Liver (tissue), 8 donors: ENCODE measurements at regions not wholly inside any gene's neighbourhood (a gene's known extent, or its start where the extent isn't known, plus 50 kb on each side); places are given as distances from the start of the nearest gene placed in this dataset.

Experiments
- DNase-seq: peaks from one replicate; pipeline ENCODE4 v3.0.0-alpha.2; 2017; ENCODE audit warnings: low spot score
- H3K27ac ChIP-seq, 2 donors: one replicate each; pipeline ENCODE4 v1.7.0; 2013; ENCODE audit warnings: inconsistent platforms in 2 of 2, low read length in 2 of 2, control low read depth in 1 of 2, low read depth in 1 of 2, mild to moderate bottlenecking in 1 of 2
- H3K27me3 ChIP-seq, 4 donors: one replicate each; pipeline versions ENCODE4 v1.6.1 to v1.7.0; 2013; ENCODE audit warnings: low read length in 3 of 4, inconsistent platforms in 1 of 4, mild to moderate bottlenecking in 1 of 4, moderate library complexity in 1 of 4; ENCODE audit not compliant: control insufficient read depth in 4 of 4, insufficient read depth in 4 of 4
- H3K36me3 ChIP-seq, 4 donors: one replicate each; pipeline versions ENCODE4 v1.6.1 to v1.7.0; 2013; ENCODE audit warnings: low read length in 3 of 4, mild to moderate bottlenecking in 3 of 4, low read depth in 1 of 4, moderate library complexity in 1 of 4; ENCODE audit not compliant: control insufficient read depth in 4 of 4, insufficient read depth in 3 of 4
- H3K4me1 ChIP-seq, 4 donors: one replicate each; pipeline versions ENCODE4 v1.6.1 to v1.7.0; 2013; ENCODE audit warnings: low read length in 3 of 4, mild to moderate bottlenecking in 3 of 4, moderate library complexity in 1 of 4; ENCODE audit not compliant: control insufficient read depth in 4 of 4, insufficient read depth in 4 of 4
- H3K4me3 ChIP-seq, 3 donors: one replicate each; pipeline versions ENCODE4 v1.6.1 to v1.7.0; 2013; ENCODE audit warnings: low read length in 3 of 3, control low read depth in 1 of 3, low read depth in 1 of 3, mild to moderate bottlenecking in 1 of 3
- H3K9ac ChIP-seq, 2 donors: one replicate each; pipeline ENCODE4 v1.7.0; 2013; ENCODE audit warnings: low read length in 2 of 2, mild to moderate bottlenecking in 2 of 2, moderate library complexity in 2 of 2, control low read depth in 1 of 2, low read depth in 1 of 2
- H3K9me3 ChIP-seq, 4 donors: one replicate each; pipeline versions ENCODE4 v1.6.1 to v1.7.0; 2013; ENCODE audit warnings: low read length in 3 of 4; ENCODE audit not compliant: control insufficient read depth in 4 of 4
- ATF3 ChIP-seq: IDR thresholded peaks from 2 replicates; pipeline ENCODE4 v1.6.1; 2016; ENCODE audit warnings: antibody characterized with exemption
- FOXA1 ChIP-seq: IDR thresholded peaks from 2 replicates; pipeline ENCODE4 v1.6.1; 2016; ENCODE audit warnings: antibody characterized with exemption
- GABPA ChIP-seq, 2 donors: IDR thresholded peaks in 1 of 2; conservative IDR thresholded peaks in 1 of 2; 2 replicates each; pipeline ENCODE4 v1.6.1; 2016; ENCODE audit warnings: antibody characterized with exemption in 2 of 2, mild to moderate bottlenecking in 1 of 2, moderate library complexity in 1 of 2
- HNF4G ChIP-seq: IDR thresholded peaks from 2 replicates; pipeline ENCODE4 v1.6.1; 2016; ENCODE audit warnings: antibody characterized with exemption
- JUND ChIP-seq, 2 donors: IDR thresholded peaks; 2 replicates each; pipeline ENCODE4 v1.6.1; 2016; ENCODE audit warnings: antibody characterized with exemption in 2 of 2
- RAD21 ChIP-seq, 2 donors: IDR thresholded peaks; 2 replicates each; pipeline ENCODE4 v1.6.1; 2016; ENCODE audit warnings: antibody characterized with exemption in 2 of 2, mild to moderate bottlenecking in 2 of 2
- REST ChIP-seq: IDR thresholded peaks from 2 replicates; pipeline ENCODE4 v1.6.1; 2016; ENCODE audit warnings: antibody characterized with exemption, mild to moderate bottlenecking
- SP1 ChIP-seq: IDR thresholded peaks from 2 replicates; pipeline ENCODE4 v1.6.1; 2018; ENCODE audit warnings: antibody characterized with exemption, mild to moderate bottlenecking
- ZBTB33 ChIP-seq: IDR thresholded peaks from 2 replicates; pipeline ENCODE4 v1.6.1; 2016; ENCODE audit warnings: antibody characterized with exemption
- WGBS: extraction: QIAGEN DNeasy Blood & Tissue Kit; methylation state at CpG from one replicate; pipeline ENCODE4 v1.1.7; 2013; 5-methylcytosine and 5-hydroxymethylcytosine counted together
- TF ChIP-seq, protein P1 (sequence below): fragments of 150-350 bp; IDR thresholded peaks from 2 replicates; pipeline ENCODE4 v1.5.1; 2017; ENCODE audit warnings: improper control_type of control experiment, low read depth, low read length; ENCODE audit not compliant: missing input control
- TF ChIP-seq, protein P2 (sequence below): IDR thresholded peaks from 2 replicates; pipeline ENCODE4 v1.6.1; 2016; ENCODE audit warnings: antibody characterized with exemption
- donor health status: healthy.
- donor health status: healthy.
- donor health status: healthy.
- donor health status: healthy.
- donor health status: healthy.

DNA sequence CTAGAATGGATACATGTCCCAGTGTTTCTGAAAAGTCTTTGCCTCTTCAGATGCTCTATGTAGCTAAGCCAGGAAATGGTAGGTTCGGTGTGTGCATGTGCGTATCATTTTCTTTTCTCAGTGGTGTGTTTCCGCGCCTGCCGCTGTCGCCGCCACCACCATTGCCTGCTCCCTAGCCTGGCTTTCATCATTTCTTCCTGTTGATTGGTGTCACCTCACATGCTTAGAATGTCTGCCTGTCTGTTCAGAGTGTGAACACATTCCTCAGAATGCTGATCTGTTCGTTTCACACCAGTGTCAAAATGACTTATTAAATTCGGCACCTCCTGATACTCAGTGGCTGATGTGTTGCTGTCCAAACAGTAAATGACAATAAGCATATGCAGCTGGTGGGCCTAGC lies 255.2 kb upstream of the SPRED2 start (continued):
- TF ChIP-seq, protein P1, sequence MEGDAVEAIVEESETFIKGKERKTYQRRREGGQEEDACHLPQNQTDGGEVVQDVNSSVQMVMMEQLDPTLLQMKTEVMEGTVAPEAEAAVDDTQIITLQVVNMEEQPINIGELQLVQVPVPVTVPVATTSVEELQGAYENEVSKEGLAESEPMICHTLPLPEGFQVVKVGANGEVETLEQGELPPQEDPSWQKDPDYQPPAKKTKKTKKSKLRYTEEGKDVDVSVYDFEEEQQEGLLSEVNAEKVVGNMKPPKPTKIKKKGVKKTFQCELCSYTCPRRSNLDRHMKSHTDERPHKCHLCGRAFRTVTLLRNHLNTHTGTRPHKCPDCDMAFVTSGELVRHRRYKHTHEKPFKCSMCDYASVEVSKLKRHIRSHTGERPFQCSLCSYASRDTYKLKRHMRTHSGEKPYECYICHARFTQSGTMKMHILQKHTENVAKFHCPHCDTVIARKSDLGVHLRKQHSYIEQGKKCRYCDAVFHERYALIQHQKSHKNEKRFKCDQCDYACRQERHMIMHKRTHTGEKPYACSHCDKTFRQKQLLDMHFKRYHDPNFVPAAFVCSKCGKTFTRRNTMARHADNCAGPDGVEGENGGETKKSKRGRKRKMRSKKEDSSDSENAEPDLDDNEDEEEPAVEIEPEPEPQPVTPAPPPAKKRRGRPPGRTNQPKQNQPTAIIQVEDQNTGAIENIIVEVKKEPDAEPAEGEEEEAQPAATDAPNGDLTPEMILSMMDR: no peak
- TF ChIP-seq REST (no peak), RAD21 (IDR thresholded peaks at IDR 0.05) (no peak)

DNA sequence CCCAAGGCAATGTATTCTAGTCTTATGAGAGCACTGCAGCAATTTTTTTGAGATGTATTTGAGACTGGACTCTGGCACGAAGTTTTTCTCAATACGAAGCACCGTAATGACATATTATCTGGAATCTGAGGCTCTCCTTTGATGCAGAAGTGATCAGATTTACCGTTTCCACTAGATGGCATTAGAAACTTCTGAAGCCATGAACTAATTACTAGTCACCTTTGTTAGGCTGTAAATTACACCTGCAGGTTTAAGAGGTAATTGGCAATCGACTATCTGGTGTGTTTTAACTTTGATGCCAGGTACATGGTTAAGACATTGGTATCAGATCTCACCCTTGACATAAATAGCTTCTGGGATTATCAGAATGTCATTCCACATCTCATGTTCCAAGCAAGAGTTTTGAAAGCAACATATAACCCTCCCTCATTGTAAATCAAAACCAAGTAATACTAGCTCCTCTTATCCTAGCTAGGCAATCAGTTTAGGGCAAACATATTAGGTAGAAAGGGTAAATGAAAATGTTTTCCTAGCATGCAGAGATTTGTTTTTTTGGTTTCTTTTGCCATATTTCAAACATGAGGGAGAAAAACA lies 254.6 kb upstream of the SPRED2 start:
- Histone ChIP-seq H3K36me3 (no peaks in the 10 kb centered on the region), H3K9ac (no peak overlapping the region), H3K9me3 (no peaks in the 10 kb centered on the region), H3K4me1 (no peaks in the 10 kb centered on the region), H3K27ac (no peak overlapping the region), H3K27me3 (no peaks in the 10 kb centered on the region), H3K4me3 (no peak overlapping the region)
- TF ChIP-seq HNF4G (no peak), RAD21 (IDR thresholded peaks at IDR 0.05) (peak; percentile 18 to 24)
- 63% methylated on average over 5 of the region's 5 CpGs for whole genome bisulfite sequencing
- DNase-seq: no peak

DNA sequence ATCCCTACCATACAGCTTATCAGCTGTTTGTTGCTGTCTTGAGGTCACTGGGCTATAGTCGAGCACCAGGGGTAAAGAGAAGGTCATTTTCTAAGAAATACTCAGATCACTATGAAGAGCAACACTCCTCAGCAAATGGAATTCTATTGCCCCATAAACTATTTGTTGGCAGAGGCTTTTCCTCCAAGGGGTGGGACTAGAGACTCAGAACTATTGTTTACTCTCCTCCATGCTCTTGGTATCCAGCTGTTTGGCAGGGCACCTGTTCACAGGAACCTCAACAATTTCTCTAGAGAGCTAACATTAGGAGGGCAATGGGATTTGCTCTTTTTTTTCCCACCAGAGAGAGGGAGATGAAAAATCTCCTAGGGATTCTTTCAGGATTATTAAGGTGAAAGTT lies 249.1 kb upstream of the SPRED2 start:
- Histone ChIP-seq H3K9me3 (no peaks in the 10 kb centered on the region), H3K4me3 (no peak overlapping the region), H3K4me1 (no peaks in the 10 kb centered on the region), H3K9ac (no peak overlapping the region), H3K27ac (no peak overlapping the region), H3K27me3 (no peaks in the 10 kb centered on the region), H3K36me3 (no peaks in the 10 kb centered on the region)
- no peak for TF ChIP-seq JUND (IDR thresholded peaks at IDR 0.05)
- no peak for TF ChIP-seq ATF3
- no peak for TF ChIP-seq RAD21 (IDR thresholded peaks at IDR 0.05)
- no peak for TF ChIP-seq ZBTB33
- TF ChIP-seq HNF4G: no peak
- TF ChIP-seq SP1: no peak
- TF ChIP-seq FOXA1: no peak
- no peak for TF ChIP-seq REST
- TF ChIP-seq GABPA (IDR thresholded peaks at IDR 0.05 in 1 of 2, conservative IDR thresholded peaks at IDR 0.05 in 1 of 2): no peak
- TF ChIP-seq, protein P1: no peak
- TF ChIP-seq, protein P2, sequence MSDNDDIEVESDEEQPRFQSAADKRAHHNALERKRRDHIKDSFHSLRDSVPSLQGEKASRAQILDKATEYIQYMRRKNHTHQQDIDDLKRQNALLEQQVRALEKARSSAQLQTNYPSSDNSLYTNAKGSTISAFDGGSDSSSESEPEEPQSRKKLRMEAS: no peak
- DNase-seq: no peak
- 69% methylated on average over 1 of the region's 1 CpG for WGBS
